H1 (cell line): ENCODE measurements at regions not wholly inside any gene's neighbourhood (a gene's known extent, or its start where the extent isn't known, plus 50 kb on each side); places are given as distances from the start of the nearest gene placed in this dataset.

ENCODE experiments used
- CTCF ChIA-PET: fragments of 300-600 bp; sonication (Branson Sonifier 250); formaldehyde crosslinking; loops from one replicate; lab custom pipeline; 2021; ENCODE audit not compliant: partially characterized antibody; lab: Charles Lee
- POLR2A ChIA-PET: fragments of 300-600 bp; sonication (Branson Sonifier 250); formaldehyde crosslinking; loops from one replicate; lab custom pipeline; 2021; ENCODE audit warnings: inconsistent platforms; ENCODE audit not compliant: partially characterized antibody; lab: Charles Lee
- DNase-seq, 2 experiments: peaks; one replicate each; pipeline versions ENCODE4 v3.0.0 to v3.0.0-alpha.2; 2010 to 2022; ENCODE audit warnings: low spot score in 2 of 2, low read depth in 1 of 2, mixed read lengths in 1 of 2
- FAIRE-seq: peaks from 2 replicates; lab custom pipeline; 2011; peaks lifted over from hg19 to GRCh38; lab: Jason Lieb, UNC
- H2AFZ ChIP-seq: 2 replicates; pipeline ENCODE4 v1.8.1; 2012; ENCODE audit warnings: low read length, inconsistent platforms
- H2AK5ac ChIP-seq: 2 replicates; pipeline ENCODE4 v1.6.1; 2013; ENCODE audit warnings: low read depth, low read length
- H2BK120ac ChIP-seq: replicated peaks from 2 replicates; pipeline ENCODE3; 2013; ENCODE audit warnings: low read depth, low read length, inconsistent platforms
- H2BK12ac ChIP-seq: 2 replicates; pipeline ENCODE4 v1.6.1; 2013; ENCODE audit warnings: low read depth, low read length
- H2BK15ac ChIP-seq: 2 replicates; pipeline ENCODE4 v1.6.1; 2013; ENCODE audit warnings: low read length
- H2BK20ac ChIP-seq: 2 replicates; pipeline ENCODE4 v1.6.1; 2013; ENCODE audit warnings: low read length
- H2BK5ac ChIP-seq: 2 replicates; pipeline ENCODE4 v1.6.1; 2013; ENCODE audit warnings: low read depth, low read length
- H3K14ac ChIP-seq: 2 replicates; pipeline ENCODE4 v1.6.1; 2013; ENCODE audit warnings: inconsistent platforms; ENCODE audit not compliant: insufficient read length
- H3K18ac ChIP-seq: 2 replicates; pipeline ENCODE4 v1.6.1; 2013; ENCODE audit warnings: low read length; ENCODE audit errors: extremely low read depth
- H3K23ac ChIP-seq: 2 replicates; pipeline ENCODE4 v1.6.1; 2013; ENCODE audit warnings: inconsistent platforms; ENCODE audit not compliant: insufficient read length
- H3K23me2 ChIP-seq: 2 replicates; pipeline ENCODE4 v1.6.1; 2013; ENCODE audit warnings: low read depth, low read length
- H3K27ac ChIP-seq: 2 replicates; pipeline ENCODE4 v1.6.1; 2011; ENCODE audit warnings: low read depth, low read length, inconsistent platforms
- H3K27me3 ChIP-seq, 4 experiments: replicated peaks in 1 of 4; 1 replicate in 1 of 4; 2 replicates in 3 of 4; pipeline versions ENCODE4 v1.6.1 to v1.8.1; 2011 to 2013; ENCODE audit warnings: low read length in 3 of 4, mild to moderate bottlenecking in 3 of 4, inconsistent platforms in 2 of 4, mixed read lengths in 2 of 4, moderate library complexity in 1 of 4; ENCODE audit not compliant: control insufficient read depth in 3 of 4, insufficient read depth in 3 of 4; ENCODE audit errors: extremely low read depth in 1 of 4
- H3K36me3 ChIP-seq, 4 experiments: 2 replicates each; pipeline versions ENCODE4 v1.6.1 to v1.8.1; 2011 to 2013; ENCODE audit warnings: mild to moderate bottlenecking in 4 of 4, low read length in 3 of 4, moderate library complexity in 2 of 4, control low read depth in 1 of 4, inconsistent platforms in 1 of 4; ENCODE audit not compliant: insufficient read depth in 4 of 4, control insufficient read depth in 2 of 4
- H3K4ac ChIP-seq: replicated peaks from 2 replicates; pipeline ENCODE3; 2013; ENCODE audit warnings: low read length, low read depth, mixed read lengths, inconsistent platforms; ENCODE audit not compliant: insufficient read length
- H3K4me1 ChIP-seq, 4 experiments: replicated peaks in 1 of 4; 1 replicate in 1 of 4; 2 replicates in 3 of 4; pipeline versions ENCODE4 v1.6.1 to v1.8.1; 2011 to 2013; ENCODE audit warnings: low read length in 3 of 4, inconsistent platforms in 2 of 4, mixed read lengths in 1 of 4; ENCODE audit not compliant: insufficient read depth in 4 of 4, control insufficient read depth in 3 of 4
- H3K4me2 ChIP-seq, 2 experiments: 2 replicates each; pipeline versions ENCODE4 v1.6.1 to v1.8.1; 2011 to 2013; ENCODE audit warnings: low read depth in 2 of 2, low read length in 2 of 2, control low read depth in 1 of 2, inconsistent platforms in 1 of 2, mild to moderate bottlenecking in 1 of 2; ENCODE audit not compliant: insufficient read depth in 1 of 2
- H3K4me3 ChIP-seq, 4 experiments: fragments of 200-600, 300-600 bp in 1 of 4; sonication (generic), shearing (Covaris generic), sonication (Bioruptor Twin) in 1 of 4; 2 replicates each; pipeline versions ENCODE4 v1.5.1 to v1.8.1; 2011 to 2016; ENCODE audit warnings: low read length in 4 of 4, low read depth in 3 of 4, control low read depth in 2 of 4, inconsistent platforms in 2 of 4, mild to moderate bottlenecking in 2 of 4, mixed read lengths in 1 of 4, moderate library complexity in 1 of 4; ENCODE audit not compliant: insufficient read depth in 2 of 4; ENCODE audit errors: extremely low read depth in 1 of 4
- H3K56ac ChIP-seq: replicated peaks from 2 replicates; pipeline ENCODE3; 2013; ENCODE audit warnings: low read depth, mild to moderate bottlenecking, mixed read lengths, low read length, inconsistent platforms; ENCODE audit not compliant: insufficient read length
- H3K79me1 ChIP-seq: 2 replicates; pipeline ENCODE4 v1.6.1; 2013; ENCODE audit warnings: low read depth, low read length, control low read depth
- H3K79me2 ChIP-seq, 2 experiments: 2 replicates each; pipeline versions ENCODE4 v1.6.1 to v1.8.1; 2012 to 2013; ENCODE audit warnings: low read length in 2 of 2, mild to moderate bottlenecking in 2 of 2, inconsistent platforms in 1 of 2; ENCODE audit not compliant: insufficient read depth in 2 of 2, control insufficient read depth in 1 of 2
- H3K9ac ChIP-seq, 4 experiments: replicated peaks in 1 of 4; 1 replicate in 1 of 4; 2 replicates in 3 of 4; pipeline versions ENCODE4 v1.6.1 to v1.8.1; 2011 to 2013; ENCODE audit warnings: low read depth in 3 of 4, low read length in 3 of 4, control low read depth in 2 of 4, mild to moderate bottlenecking in 2 of 4, moderate library complexity in 2 of 4, inconsistent platforms in 1 of 4; ENCODE audit errors: extremely low read depth in 1 of 4
- H3K9me3 ChIP-seq, 2 experiments: 2 replicates each; pipeline versions ENCODE4 v1.6.1 to v1.8.1; 2012 to 2013; ENCODE audit warnings: mild to moderate bottlenecking in 2 of 2, moderate library complexity in 2 of 2, control low read depth in 1 of 2, inconsistent platforms in 1 of 2, low read depth in 1 of 2, low read length in 1 of 2, mixed read lengths in 1 of 2; ENCODE audit not compliant: insufficient read depth in 2 of 2
- H4K20me1 ChIP-seq, 2 experiments: replicated peaks in 1 of 2; 2 replicates each; pipeline versions ENCODE3 to v1.8.1; 2011 to 2013; ENCODE audit warnings: inconsistent platforms in 2 of 2, low read length in 2 of 2, mild to moderate bottlenecking in 1 of 2; ENCODE audit not compliant: insufficient read depth in 2 of 2, control insufficient read depth in 1 of 2
- H4K5ac ChIP-seq: 2 replicates; pipeline ENCODE4 v1.6.1; 2013; ENCODE audit warnings: low read length, low read depth, mixed read lengths, inconsistent platforms; ENCODE audit not compliant: insufficient read length
- H4K8ac ChIP-seq: 2 replicates; pipeline ENCODE4 v1.8.0; 2013; ENCODE audit warnings: mild to moderate bottlenecking, moderate library complexity, low read length, inconsistent platforms; ENCODE audit not compliant: insufficient read depth; ENCODE audit errors: extremely low read depth
- H4K91ac ChIP-seq: replicated peaks from 2 replicates; pipeline ENCODE3; 2013; ENCODE audit warnings: low read length, mixed read lengths, inconsistent platforms; ENCODE audit not compliant: insufficient read length
- ASH2L ChIP-seq: fragments of 200-600, 300-600 bp; sonication (generic); IDR thresholded peaks from one replicate; pipeline ENCODE4 v1.7.1; 2017; ENCODE audit warnings: low read length
- EP300 ChIP-seq, 2 experiments: IDR thresholded peaks; 1 replicate in 1 of 2; 2 replicates in 1 of 2; pipeline ENCODE4 v1.6.1; 2011 to 2012; ENCODE audit warnings: low read depth in 2 of 2, low read length in 2 of 2, mild to moderate bottlenecking in 2 of 2, borderline replicate concordance in 1 of 2, inconsistent platforms in 1 of 2, moderate library complexity in 1 of 2
- SP4 ChIP-seq: IDR thresholded peaks from 2 replicates; pipeline ENCODE4 v1.6.1; 2012; ENCODE audit warnings: low read length, inconsistent platforms
- YY1 ChIP-seq: IDR thresholded peaks from 2 replicates; pipeline ENCODE4 v1.6.1; 2011; ENCODE audit warnings: low read depth, mild to moderate bottlenecking, low read length
- WGBS, 2 experiments: shearing (Covaris generic) in 1 of 2; methylation state at CpG; one replicate each; pipeline versions ENCODE4 v1.1.6 to v1.1.7; 2013 to 2015; ENCODE audit warnings: low lambda C conversion rate in 2 of 2, mixed read lengths in 2 of 2, inconsistent platforms in 1 of 2, low coverage in 1 of 2, missing lambda C conversion rate in 1 of 2; ENCODE audit not compliant: insufficient replicate concordance in 2 of 2, insufficient coverage in 1 of 2, insufficient read length in 1 of 2; ENCODE audit errors: extremely low coverage in 1 of 2, missing lambda C conversion rate in 1 of 2; 5-methylcytosine and 5-hydroxymethylcytosine counted together
- TF ChIP-seq, protein P1 (sequence below): IDR thresholded peaks from 2 replicates; pipeline ENCODE4 v1.6.1; 2012; ENCODE audit warnings: low read length, inconsistent platforms

DNA sequence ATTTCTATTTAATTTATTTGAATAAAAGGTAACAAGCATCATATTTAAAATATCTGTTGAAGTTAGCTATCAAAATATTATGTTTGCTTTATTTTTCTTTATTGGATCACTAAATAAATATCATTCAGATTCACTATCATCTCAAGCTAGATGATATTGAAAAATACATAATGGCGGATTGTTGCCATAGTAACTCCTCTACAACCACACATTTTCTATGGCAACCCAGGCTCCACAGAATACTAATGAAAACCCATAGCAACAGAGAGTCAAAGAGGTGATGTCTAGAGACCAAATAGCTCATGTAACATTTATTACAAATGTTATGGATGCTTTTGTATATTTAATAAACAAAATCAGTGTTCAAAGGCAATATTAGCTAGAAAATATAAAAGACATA, 148.9 kb upstream of the CDK1 start:
- no peak overlapping the region for H3K9ac ChIP-seq
- H4K8ac ChIP-seq, result no peak overlapping the region
- no peak overlapping the region for H2BK5ac ChIP-seq
- no peak overlapping the region for H3K27ac ChIP-seq
- H2BK20ac ChIP-seq, result no peak overlapping the region
- H2BK120ac ChIP-seq, result no peak overlapping the region
- no peaks in the 10 kb centered on the region for H3K23me2 ChIP-seq
- no peaks in the 10 kb centered on the region for H3K79me2 ChIP-seq
- no peak overlapping the region for H3K14ac ChIP-seq
- POLR2A ChIA-PET, result no interaction called here
- H3K18ac ChIP-seq, result no peak overlapping the region
- H2AFZ ChIP-seq, result no peak overlapping the region
- no peak overlapping the region for H4K5ac ChIP-seq
- WGBS, 2 experiments, result 88% methylated on average over 1 of the region's 1 CpG; no CpG with 5 or more reads in 1 of the 2 experiments
- no peak overlapping the region for H4K91ac ChIP-seq
- no peaks in the 10 kb centered on the region for H3K4me1 ChIP-seq
- no peaks in the 10 kb centered on the region for H3K79me1 ChIP-seq
- H3K23ac ChIP-seq, result no peak overlapping the region
- CTCF ChIA-PET, result interaction anchor here (0.6 to 6.8 kb wide), 5 partner anchors 12 to 378 kb away, joined by 3 to 41 read pairs (median 4); no protein-coding TSS in a partner anchor
- FAIRE-seq, result no peak
- no peak for DNase-seq
- no peak overlapping the region for H3K4me3 ChIP-seq
- H4K20me1 ChIP-seq, result no peaks in the 10 kb centered on the region
- H2BK15ac ChIP-seq, result no peak overlapping the region
- H3K4me2 ChIP-seq, result no peak overlapping the region
- no peak overlapping the region for H3K4ac ChIP-seq
- H3K27me3 ChIP-seq, result no peaks in the 10 kb centered on the region
- H2BK12ac ChIP-seq, result no peak overlapping the region
- H3K56ac ChIP-seq, result no peak overlapping the region
- no peaks in the 10 kb centered on the region for H3K36me3 ChIP-seq
- H3K9me3 ChIP-seq, result no peaks in the 10 kb centered on the region
- no peak for TF ChIP-seq ASH2L
- TF ChIP-seq SP4, result no peak
- TF ChIP-seq, protein P1, sequence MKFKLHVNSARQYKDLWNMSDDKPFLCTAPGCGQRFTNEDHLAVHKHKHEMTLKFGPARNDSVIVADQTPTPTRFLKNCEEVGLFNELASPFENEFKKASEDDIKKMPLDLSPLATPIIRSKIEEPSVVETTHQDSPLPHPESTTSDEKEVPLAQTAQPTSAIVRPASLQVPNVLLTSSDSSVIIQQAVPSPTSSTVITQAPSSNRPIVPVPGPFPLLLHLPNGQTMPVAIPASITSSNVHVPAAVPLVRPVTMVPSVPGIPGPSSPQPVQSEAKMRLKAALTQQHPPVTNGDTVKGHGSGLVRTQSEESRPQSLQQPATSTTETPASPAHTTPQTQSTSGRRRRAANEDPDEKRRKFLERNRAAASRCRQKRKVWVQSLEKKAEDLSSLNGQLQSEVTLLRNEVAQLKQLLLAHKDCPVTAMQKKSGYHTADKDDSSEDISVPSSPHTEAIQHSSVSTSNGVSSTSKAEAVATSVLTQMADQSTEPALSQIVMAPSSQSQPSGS, result no peak
- TF ChIP-seq YY1, result peak; percentile 18; the same call in 1 of the 2 replicates
- no peak for TF ChIP-seq EP300 (IDR thresholded peaks at IDR 0.05; ENCODE audit: borderline replicate concordance in 1 of 2, low read depth in 2 of 2, low read length in 2 of 2)
- H2AK5ac ChIP-seq, result no peak overlapping the region
